H4 (cell line): ENCODE measurements at regions not wholly inside any gene's neighbourhood (a gene's known extent, or its start where the extent isn't known, plus 50 kb on each side); places are given as distances from the start of the nearest gene placed in this dataset.

Experiments
- DNase-seq: peaks from one replicate; pipeline ENCODE4 v3.0.0-alpha.2; 2015; ENCODE audit warnings: low spot score

GRCh38 chr5:115072266-115073064, 97.2 kb downstream of the TRIM36 start:
- DNase-seq, result no peak

DNA sequence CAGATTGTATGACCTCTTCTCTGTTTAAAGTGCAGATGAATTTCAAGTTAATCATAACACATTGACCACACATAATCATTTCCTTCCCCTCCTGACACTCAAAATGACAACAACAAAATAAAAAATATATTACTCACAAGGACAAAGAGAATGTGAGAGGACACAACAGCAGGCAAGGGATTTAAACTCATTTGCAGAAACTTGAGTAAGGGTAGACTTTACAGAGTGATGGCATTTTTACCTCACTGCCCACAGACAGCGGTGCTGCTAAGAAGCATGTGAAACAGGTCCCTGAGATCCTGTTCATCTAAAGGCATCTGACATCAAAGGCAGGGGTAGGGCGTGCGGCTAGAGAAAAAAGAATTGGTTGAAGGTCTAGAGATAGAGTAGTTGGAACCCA, 99.0 kb downstream of the TRIM36 start:
- no peak for DNase-seq

DNA sequence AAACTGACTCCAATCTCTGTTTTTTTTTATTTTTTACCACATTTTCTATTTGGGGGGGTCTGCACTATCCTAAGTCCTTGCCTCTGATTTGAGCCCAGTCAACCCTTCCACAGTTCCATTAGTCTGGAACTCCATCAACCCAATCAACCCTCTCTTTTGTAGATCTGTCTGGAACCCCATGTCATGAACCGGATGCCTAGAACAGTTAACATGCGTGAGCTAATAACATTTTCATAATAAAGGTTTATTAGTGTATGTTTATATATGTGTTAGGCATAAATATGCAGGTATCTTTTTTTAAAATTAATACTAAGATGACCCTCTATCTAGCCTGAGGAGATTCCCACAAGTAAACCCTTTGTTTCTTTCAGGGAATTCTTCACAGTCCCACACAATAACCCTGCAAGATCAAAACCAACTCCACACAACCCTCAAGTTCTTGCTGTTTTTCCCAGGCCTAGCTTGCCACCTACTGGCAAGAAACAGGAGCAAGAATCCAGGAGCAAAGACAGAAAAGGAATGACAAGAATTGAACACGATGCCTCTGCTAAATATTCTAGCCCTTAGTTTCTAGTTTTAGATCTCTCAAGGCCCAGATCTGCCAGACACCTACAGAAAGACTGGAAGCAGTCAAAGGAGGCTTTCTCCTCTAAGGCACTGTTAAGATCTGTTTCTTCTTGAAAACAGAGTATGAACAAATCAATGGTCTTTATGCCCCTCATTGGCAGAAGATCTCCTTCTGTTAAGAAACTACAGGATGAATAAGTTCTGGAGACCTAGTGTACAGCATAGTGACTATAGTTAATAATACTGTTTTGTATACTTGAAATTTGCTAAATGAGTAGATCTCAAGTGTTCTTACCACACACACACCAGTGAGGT, 100.4 kb downstream of the TRIM36 start:
- DNase-seq, result peak; percentile 75

- peak; percentile 83 for DNase-seq
These were observed 101.2 kb downstream of the TRIM36 start for GRCh38 chr5:115068239-115069086.

DNA sequence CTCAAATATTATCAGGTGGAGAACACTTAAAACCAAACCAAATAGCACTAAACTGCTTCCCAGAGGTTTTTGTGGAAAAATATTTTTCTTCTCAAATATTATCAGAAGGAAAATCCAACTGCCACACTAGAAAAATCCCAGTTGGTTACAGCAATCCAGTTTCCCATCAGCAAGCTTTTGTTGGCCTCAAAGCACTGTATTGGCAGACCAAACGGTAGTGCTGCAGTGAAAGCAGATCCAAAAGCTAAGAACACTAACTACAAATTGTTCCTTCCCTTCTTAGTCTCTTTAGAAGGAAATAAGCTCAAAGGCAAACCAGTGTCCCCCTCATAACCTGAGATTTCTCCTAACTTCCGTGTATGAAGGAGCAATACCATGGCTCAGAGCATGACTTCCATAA, 105.3 kb downstream of the TRIM36 start:
- no peak for DNase-seq

- no peak for DNase-seq
These were observed 115.2 kb downstream of the TRIM36 start for GRCh38 chr5:115054387-115054951.

DNA sequence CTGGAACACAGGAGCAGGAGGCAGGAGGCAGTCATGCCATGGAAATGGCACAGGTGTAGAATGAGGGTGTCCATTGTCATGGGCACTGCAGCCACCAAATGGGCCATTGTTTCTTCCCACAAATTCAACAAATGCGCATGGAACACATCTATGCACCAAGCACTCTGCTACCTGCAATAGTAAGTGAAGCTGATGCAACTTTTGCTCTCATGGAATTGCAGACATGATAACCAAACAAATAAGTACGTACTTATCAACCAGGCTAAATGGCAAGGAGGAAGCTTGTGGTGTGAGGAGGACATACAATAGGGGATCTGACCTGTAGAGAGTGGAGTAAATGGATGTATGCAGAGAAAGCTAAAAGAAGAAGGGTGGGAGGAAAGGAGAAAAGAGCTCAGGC, 116.8 kb downstream of the TRIM36 start:
- DNase-seq, result no peak

GRCh38 chr5:115050866-115051265, 118.8 kb downstream of the TRIM36 start:
- DNase-seq, result no peak

DNA sequence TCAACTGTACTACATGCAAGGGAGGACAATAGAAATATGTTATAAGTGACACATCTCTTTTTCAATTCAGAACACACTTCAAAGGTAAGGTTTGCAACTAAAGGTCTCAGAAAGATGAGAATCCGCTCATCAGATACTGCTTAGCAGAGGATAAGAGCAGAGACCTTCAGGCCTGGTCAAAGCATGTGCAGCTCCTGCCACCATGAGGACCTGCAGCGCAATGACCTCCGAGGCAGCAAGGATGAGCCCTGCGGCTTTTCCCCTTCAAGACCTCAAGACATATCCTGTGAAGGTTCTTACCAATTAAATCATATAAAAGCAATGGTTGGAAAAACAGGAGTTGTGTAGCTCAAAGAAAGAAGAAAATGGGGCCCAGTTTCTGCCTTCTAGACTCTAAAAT, 135.8 kb downstream of the TRIM36 start:
- no peak for DNase-seq

- DNase-seq, result no peak
These were observed 141.2 kb downstream of the TRIM36 start for GRCh38 chr5:115028557-115028956.

DNA sequence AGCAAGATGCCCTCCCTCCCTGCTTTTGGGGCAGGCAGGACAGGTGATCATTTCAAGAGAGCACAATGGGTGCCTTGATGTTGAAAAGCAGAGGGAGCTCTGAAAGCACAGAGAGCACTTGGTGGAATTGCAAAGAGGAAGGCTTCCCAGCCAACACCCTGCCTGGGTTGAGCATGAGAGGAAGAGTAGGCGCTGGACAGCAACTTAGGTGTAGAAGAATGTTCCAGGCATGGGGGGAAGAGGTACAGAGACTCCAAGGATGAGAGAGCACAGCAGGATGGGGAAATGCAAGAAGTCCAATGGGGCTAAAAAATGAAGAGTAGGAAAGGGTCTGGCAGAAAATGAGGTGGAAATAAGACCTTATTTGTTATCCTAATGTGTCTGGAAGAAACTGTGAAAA, 144.8 kb downstream of the TRIM36 start:
- DNase-seq, result no peak

GRCh38 chr5:115022303-115022702, 147.4 kb downstream of the TRIM36 start:
- DNase-seq, result no peak

DNA sequence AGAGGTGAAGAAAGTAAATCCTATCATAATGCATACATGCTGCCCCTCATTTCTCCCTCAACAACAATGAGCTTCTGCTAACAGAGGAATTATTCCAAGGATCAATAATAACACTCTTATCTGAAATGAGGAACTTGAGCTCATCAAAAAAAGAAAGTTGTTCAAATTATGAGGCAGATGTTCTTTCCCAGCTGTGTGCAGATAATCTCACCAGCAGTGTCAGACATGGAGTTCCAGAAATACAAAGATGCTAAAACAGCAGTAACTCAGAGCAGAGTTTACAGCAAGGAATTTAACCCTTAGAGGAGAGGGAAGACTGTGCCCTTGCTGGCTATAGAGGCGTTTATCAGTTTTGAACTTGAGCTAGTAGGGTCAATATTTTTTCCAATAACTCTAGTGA, 153.1 kb downstream of the TRIM36 start:
- DNase-seq, result no peak

DNA sequence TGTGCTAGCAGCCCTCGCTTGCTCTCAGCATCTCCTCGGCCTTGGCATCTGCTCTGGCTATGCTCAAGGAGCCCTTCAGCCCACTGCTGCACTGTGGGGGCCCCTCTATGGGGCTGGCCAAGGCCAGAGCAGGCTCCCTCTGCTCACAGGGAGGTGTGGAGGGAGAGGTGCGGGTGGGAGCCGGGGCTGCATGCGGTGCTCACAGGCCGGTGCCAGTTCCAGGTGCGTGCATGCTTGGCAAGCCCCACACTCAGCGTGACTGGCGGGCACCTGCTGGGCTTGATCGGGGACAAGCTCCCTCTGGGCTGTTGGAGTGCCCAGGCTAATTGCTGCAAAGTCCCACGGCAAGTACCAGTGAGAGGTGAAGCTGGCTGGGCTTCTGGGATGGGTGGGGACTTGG, 170.5 kb downstream of the TRIM36 start:
- DNase-seq, result no peak

DNA sequence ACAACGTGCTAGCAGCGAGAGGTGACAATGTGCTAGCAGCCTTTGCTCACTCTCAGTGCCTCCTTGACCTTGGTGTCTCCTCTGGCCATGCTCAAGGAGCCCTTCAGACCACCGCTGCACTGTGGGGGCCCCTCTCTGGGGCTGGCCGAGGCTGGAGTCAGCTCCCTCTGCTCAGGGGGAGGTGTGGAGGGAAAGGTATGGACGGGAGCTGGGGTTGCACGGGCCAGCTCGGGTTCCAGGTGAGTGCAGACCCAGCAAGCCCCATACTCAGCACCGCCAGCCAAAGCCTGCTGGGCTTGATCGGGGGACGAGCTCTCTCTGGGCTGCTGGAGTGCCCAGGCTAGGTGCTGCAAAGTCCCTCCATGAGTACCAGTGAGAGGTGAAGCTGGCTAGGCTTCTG, 180.2 kb downstream of the TRIM36 start:
- no peak for DNase-seq

DNA sequence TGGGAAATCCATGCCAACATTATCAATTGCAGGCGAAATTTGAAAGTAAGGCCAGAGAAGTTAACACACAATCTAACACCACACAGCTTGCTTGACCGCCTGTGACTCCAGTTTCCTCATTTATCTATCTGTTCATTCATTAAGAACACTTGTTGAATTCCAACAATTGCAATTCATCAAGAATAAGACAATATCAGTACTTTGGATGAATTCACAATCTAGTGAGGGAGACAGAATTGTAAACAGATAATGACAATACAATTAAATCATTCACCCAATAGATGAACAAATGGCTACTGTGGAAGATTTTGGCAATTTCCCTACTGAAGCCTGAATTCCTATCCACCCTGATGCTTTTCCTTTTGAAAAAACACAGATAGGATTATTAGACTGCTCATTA, 181.6 kb downstream of the TRIM36 start:
- no peak for DNase-seq

DNA sequence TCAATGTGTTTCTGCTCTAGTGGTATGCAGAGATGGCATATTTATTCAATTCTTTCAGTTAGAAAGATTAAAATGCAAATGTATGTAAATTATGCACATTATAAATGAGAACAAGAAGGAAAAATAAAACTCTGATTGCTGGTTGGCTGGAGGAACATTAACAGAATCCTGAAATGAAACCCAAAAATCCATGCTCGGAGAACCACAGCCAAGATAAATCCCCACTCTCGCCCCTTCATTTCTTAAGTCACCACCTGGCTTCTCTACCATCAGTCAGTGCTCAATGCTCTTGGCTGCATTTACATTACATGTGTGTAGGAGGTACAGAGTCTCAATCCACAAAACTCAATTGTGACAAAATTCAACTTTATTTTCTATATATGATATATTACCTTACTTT, 184.9 kb downstream of the TRIM36 start:
- DNase-seq, result no peak

GRCh38 chr5:114981111-114981510, 188.6 kb downstream of the TRIM36 start:
- DNase-seq, result no peak

GRCh38 chr5:114977979-114978573, 191.6 kb downstream of the TRIM36 start:
- no peak for DNase-seq

DNA sequence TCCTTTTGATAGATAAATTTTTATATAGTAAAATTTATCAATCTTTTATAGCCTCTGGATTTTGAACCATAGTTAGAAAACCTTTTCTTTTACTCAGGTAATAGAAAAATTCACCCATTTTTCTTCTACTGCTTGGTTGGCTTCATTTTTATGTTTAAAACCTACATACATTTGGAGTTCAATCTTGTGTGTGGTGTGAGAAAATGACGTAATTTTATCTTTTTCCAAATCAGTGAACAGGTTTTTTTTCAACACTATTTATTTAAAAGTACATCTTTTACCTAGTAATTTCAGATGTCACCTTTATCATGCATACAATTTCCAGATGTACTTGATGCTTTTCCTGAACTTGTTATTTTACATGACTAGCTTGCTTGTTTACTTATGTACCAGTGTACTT, 200.2 kb downstream of the TRIM36 start:
- no peak for DNase-seq

GRCh38 chr5:114957384-114957783, 212.3 kb downstream of the TRIM36 start:
- DNase-seq, result no peak
